ENCODE measurements at regions not wholly inside any gene's neighbourhood (a gene's known extent, or its start where the extent isn't known, plus 50 kb on each side); places are given as distances from the start of the nearest gene placed in this dataset.

DNA sequence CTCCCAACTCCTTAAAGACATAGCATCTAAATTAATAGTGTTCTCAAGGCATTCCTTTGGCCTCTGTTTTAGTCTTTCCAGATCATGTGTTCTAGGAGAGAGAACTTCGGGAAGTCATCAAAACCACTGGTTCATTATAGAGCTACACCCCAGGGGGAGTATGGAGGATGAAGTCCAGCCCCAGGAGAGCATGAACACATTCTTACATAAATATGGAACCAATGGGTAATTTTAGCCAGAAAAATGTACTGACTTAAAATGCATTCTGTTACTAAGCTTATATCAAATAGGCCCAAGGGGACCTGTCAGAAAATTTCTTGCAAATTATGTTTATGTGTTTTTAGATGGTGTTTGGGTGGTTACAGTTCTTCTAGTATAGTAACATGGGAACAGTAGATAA, 165.2 kb downstream of the NTMT2 start:
- no peak for ATAC-seq
- no peaks in the 10 kb centered on the region for H3K27me3 ChIP-seq
- H3K4me1 ChIP-seq: peaks cover 0 to 3% (median 0%) of the 10 kb centered on the region in 3 donors
- no peaks in the 10 kb centered on the region for H3K36me3 ChIP-seq
- no peak overlapping the region for H3K27ac ChIP-seq
- TF ChIP-seq POLR2A (IDR thresholded peaks at IDR 0.05) (no peak), EP300 (IDR thresholded peaks at IDR 0.05) (no peak), POLR2AphosphoS5 (IDR thresholded peaks at IDR 0.05) (no peak)
- TF ChIP-seq, protein P1, sequence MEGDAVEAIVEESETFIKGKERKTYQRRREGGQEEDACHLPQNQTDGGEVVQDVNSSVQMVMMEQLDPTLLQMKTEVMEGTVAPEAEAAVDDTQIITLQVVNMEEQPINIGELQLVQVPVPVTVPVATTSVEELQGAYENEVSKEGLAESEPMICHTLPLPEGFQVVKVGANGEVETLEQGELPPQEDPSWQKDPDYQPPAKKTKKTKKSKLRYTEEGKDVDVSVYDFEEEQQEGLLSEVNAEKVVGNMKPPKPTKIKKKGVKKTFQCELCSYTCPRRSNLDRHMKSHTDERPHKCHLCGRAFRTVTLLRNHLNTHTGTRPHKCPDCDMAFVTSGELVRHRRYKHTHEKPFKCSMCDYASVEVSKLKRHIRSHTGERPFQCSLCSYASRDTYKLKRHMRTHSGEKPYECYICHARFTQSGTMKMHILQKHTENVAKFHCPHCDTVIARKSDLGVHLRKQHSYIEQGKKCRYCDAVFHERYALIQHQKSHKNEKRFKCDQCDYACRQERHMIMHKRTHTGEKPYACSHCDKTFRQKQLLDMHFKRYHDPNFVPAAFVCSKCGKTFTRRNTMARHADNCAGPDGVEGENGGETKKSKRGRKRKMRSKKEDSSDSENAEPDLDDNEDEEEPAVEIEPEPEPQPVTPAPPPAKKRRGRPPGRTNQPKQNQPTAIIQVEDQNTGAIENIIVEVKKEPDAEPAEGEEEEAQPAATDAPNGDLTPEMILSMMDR (IDR thresholded peaks at IDR 0.05): no peak
- H3K9me3 ChIP-seq: no peaks in the 10 kb centered on the region
- H3K4me3 ChIP-seq: no peak overlapping the region
- 60 to 88% methylated on average over 1 of the region's 1 CpG for WGBS, 2 donors (ENCODE audit: low coverage in 1 of 2)

DNA sequence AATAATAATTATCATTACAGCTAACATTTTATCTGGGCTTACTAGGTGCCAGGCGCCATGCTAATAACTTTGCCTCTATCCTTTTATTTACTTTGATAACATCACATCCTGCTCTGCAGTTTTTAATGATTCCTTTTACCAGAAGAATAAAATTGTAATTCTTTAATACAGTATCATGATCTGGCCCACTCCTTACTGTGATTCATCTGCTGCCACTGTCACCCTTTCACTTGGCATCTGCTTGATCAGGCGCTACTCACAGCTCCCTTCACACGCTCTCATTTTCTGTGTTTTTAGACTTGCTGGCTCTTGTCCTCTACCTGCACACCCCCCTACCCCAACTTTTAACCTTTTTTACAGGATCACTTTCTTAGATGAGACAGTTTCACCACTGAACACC, 167.5 kb downstream of the NTMT2 start:
- ATAC-seq: no peak
- peaks cover 0 to 3% (median 0%) of the 10 kb centered on the region in 3 donors for H3K4me1 ChIP-seq
- H3K36me3 ChIP-seq: no peaks in the 10 kb centered on the region
- H3K9me3 ChIP-seq: no peaks in the 10 kb centered on the region
- H3K4me3 ChIP-seq: no peak overlapping the region
- 87 to 95% methylated on average over 3 of the region's 3 CpGs for WGBS, 2 donors (ENCODE audit: low coverage in 1 of 2)
- H3K27ac ChIP-seq: no peak overlapping the region
- TF ChIP-seq, protein P1 (IDR thresholded peaks at IDR 0.05): no peak
- H3K27me3 ChIP-seq: no peaks in the 10 kb centered on the region

GRCh38 chr1:170316270-170316669, 170.5 kb downstream of the NTMT2 start:
- H3K4me3 ChIP-seq: no peak overlapping the region
- no peaks in the 10 kb centered on the region for H3K4me1 ChIP-seq
- TF ChIP-seq POLR2A (IDR thresholded peaks at IDR 0.05) (no peak), POLR2AphosphoS5 (IDR thresholded peaks at IDR 0.05) (no peak), EP300 (IDR thresholded peaks at IDR 0.05) (no peak)
- TF ChIP-seq, protein P1 (IDR thresholded peaks at IDR 0.05): no peak
- ATAC-seq: no peak
- H3K27ac ChIP-seq: no peak overlapping the region
- no peaks in the 10 kb centered on the region for H3K36me3 ChIP-seq
- H3K27me3 ChIP-seq: no peaks in the 10 kb centered on the region
- WGBS, 2 donors (ENCODE audit: low coverage in 1 of 2): 30 to 80% methylated on average over 3 to 4 of the region's 5 CpGs
- no peaks in the 10 kb centered on the region for H3K9me3 ChIP-seq

DNA sequence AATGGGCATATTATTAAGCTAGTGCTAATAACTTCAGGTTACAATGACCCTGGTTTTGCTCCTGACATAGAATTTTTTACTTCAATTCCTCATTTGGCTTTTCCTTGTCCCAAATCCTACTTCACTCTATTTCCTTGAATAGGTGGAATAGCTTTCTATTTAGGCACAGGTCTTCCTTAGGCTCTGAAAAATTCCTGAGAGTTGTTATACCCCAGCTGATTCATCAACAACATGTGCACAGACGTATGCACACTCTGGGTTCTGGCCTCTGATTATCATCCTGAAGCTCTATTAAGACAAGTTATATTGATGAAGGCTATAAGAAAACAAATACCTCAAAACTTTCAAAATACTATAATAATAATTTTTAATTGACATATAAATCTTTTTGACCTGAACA, 172.4 kb downstream of the NTMT2 start:
- Histone ChIP-seq H3K27me3 (no peaks in the 10 kb centered on the region), H3K36me3 (no peaks in the 10 kb centered on the region), H3K9me3 (no peaks in the 10 kb centered on the region), H3K4me1 (no peaks in the 10 kb centered on the region), H3K27ac (no peak overlapping the region), H3K4me3 (no peak overlapping the region)
- ATAC-seq: no peak
- no peak for TF ChIP-seq POLR2AphosphoS5 (IDR thresholded peaks at IDR 0.05)
- no peak for TF ChIP-seq EP300 (IDR thresholded peaks at IDR 0.05)
- TF ChIP-seq POLR2A (IDR thresholded peaks at IDR 0.05): no peak
- TF ChIP-seq, protein P1 (IDR thresholded peaks at IDR 0.05): no peak
- 50 to 67% methylated on average over 1 of the region's 1 CpG for WGBS, 2 donors (ENCODE audit: low coverage in 1 of 2)

GRCh38 chr1:170318736-170319135, 173.0 kb downstream of the NTMT2 start:
- ATAC-seq: no peak
- H3K27me3 ChIP-seq: no peaks in the 10 kb centered on the region
- H3K9me3 ChIP-seq: peaks cover 0 to 4% (median 0%) of the 10 kb centered on the region in 3 donors
- no peak overlapping the region for H3K4me3 ChIP-seq
- no peak overlapping the region for H3K27ac ChIP-seq
- no peaks in the 10 kb centered on the region for H3K36me3 ChIP-seq
- H3K4me1 ChIP-seq: no peaks in the 10 kb centered on the region
- TF ChIP-seq POLR2A (IDR thresholded peaks at IDR 0.05) (no peak), EP300 (IDR thresholded peaks at IDR 0.05) (no peak), POLR2AphosphoS5 (IDR thresholded peaks at IDR 0.05) (no peak)

GRCh38 chr1:170321113-170321512, 175.4 kb downstream of the NTMT2 start:
- no peak for ATAC-seq
- no peak for TF ChIP-seq POLR2A (IDR thresholded peaks at IDR 0.05)
- no peak for TF ChIP-seq EP300 (IDR thresholded peaks at IDR 0.05)
- TF ChIP-seq, protein P1 (IDR thresholded peaks at IDR 0.05): no peak
- no peak for TF ChIP-seq POLR2AphosphoS5 (IDR thresholded peaks at IDR 0.05)
- WGBS, 2 donors (ENCODE audit: low coverage in 1 of 2): 58 to 77% methylated on average over 6 of the region's 6 CpGs

More at GRCh38 chr1:170321113-170321512, 175.4 kb downstream of the NTMT2 start:
- no peaks in the 10 kb centered on the region for H3K4me1 ChIP-seq
- no peak overlapping the region for H3K27ac ChIP-seq
- H3K27me3 ChIP-seq: no peaks in the 10 kb centered on the region
- no peak overlapping the region for H3K4me3 ChIP-seq
- peaks cover 0 to 4% (median 0%) of the 10 kb centered on the region in 3 donors for H3K9me3 ChIP-seq
- H3K36me3 ChIP-seq: no peaks in the 10 kb centered on the region

Data from gastroesophageal sphincter (tissue), 4 donors.